NCI-H1105 treated with DMSO at 0.1 percent for 48 hours (cell line): ENCODE measurements at regions not wholly inside any gene's neighbourhood (a gene's known extent, or its start where the extent isn't known, plus 50 kb on each side); places are given as distances from the start of the nearest gene placed in this dataset.
A peak's percentile ranks its signal among the peaks of the same experiment; 100 is the strongest.
"Not testable (repeated sequence)": the region's sequence is repeated elsewhere in the genome, so short reads cannot be mapped to it uniquely, and the experiment has no call there.

Source experiments
- DNase-seq: peaks from one replicate; lab custom pipeline; 2025; lab: John Stamatoyannopoulos, UW

DNA sequence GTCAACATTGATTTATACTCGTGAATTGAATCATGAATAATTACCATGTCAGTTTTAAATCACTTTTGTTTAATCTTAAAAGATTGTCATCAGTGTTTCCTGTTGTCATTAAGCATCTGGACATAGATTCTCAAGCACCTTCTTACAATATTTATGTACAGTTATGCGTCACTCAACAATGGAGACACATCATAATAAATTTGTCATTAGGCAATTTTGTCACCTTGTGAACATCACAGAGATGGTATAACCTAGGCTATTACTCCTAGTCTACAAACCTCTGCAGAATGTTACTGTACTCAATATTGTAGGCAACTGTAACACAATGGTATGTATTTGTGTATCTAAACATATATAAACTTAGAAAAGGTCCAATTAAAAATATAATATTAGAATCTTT, 2130.9 kb upstream of the PCDH20 start:
- no peak for DNase-seq

DNA sequence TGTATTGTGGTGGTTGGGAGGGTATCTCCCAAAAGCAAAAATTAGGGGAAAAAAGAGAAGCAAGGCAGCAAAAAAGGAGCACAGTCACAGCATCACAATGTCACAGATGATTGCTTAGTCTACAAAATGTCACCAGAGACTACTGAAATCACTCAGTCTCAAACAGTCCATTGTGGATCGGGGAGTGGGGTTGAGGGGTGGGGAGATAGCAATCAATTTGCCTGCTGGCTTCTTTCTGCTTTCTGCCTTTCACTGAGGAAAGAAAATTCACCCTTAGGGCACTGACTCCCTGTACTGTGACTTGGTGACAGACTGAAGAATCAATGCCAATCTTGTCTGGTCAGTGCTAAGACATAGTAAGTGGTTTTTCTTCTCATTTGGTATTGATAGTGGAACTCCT, 2127.1 kb upstream of the PCDH20 start:
- DNase-seq, result no peak

DNA sequence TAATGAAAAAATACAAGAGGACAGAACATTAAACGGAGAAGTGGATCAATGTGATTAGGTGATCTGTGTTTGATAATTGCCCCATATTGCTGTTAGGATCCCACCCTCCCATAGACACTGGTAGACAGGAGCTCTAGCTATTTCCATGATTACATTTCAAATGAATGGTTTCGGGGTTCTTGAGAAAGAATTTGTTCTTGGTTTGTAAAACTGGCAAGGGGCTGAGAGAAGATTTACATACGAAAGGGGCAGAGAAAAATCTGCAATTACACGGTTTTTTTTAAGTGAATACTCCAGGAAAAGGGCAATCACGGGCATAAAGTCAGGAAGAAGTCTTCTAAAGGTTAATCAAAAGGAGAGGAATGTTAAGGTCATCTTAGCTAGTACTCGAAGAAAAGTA, 2125.7 kb upstream of the PCDH20 start:
- DNase-seq, result no peak

DNA sequence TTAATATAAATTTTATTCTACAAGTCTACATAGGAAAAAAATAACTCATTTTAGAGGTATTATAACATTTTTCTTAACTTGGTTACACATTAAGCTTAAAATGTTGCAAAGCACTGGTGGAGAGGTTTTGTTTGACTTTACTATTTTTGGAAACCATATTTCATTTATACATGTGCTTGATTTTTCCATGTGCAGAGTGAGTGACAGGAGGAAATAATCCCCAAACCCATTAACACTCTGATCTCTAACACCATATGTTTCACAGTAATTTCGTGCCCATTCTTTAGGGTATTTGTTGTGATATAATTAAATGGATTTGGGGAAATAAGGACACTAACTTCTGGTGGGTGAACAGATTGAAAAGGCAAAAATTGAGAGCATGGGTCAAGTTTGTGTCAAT, 2124.4 kb upstream of the PCDH20 start:
- DNase-seq, result no peak

DNA sequence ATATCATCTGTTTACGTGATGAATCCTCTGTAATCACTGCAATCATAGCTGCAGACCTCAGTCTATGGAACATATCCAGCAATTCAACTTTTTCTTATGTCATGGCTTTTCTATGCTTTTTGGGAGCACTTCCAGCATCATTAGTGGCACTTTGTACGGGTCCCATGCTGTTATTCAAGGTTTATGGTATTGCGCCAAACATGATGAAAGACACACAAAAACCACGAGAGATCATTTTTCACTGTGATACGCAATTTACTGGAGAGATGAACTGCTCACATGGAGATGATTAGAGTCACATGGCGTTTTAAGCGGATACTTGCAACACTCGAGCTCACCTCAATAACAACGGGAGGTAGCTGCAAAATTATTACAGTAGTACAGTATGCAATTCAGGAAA, 2101.7 kb upstream of the PCDH20 start:
- peak; percentile 11 for DNase-seq

DNA sequence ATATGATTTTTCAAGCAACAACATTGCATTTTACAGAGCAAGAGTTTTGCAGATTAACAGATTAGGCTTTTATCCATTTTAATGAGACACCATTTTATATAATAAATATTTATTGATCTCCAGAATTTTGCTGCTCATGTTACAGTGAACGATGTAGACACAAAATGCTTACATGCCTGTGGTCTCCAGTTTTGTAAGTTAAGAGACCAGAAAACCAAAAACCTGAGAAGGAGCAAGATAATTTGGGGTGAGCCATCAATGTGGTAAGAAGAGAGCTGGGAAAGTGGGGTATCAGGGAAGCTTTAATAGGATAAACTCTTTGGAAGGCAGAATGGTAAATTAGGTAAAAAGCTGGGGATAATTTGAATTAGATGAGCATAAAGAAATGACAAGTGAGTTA, 2100.5 kb upstream of the PCDH20 start:
- DNase-seq, result no peak

DNA sequence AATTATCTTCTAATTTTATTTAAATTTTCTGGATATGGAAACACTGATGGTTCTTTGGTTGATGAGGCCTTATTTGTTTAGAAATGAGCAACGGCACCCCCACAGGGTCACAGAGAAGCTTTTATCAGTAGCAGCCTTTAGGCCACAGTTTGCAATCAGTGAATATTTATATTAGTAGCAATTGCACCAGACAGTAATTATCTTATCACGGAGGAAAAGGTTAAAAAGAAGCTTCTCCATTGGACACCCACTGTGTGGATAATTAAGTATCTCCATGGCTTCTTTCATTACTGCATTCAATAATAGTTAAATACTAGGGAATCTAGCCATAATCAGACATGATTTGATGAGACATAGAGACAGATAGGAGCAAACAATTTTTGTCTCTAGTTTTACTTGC, 2099.2 kb upstream of the PCDH20 start:
- DNase-seq, result no peak

DNA sequence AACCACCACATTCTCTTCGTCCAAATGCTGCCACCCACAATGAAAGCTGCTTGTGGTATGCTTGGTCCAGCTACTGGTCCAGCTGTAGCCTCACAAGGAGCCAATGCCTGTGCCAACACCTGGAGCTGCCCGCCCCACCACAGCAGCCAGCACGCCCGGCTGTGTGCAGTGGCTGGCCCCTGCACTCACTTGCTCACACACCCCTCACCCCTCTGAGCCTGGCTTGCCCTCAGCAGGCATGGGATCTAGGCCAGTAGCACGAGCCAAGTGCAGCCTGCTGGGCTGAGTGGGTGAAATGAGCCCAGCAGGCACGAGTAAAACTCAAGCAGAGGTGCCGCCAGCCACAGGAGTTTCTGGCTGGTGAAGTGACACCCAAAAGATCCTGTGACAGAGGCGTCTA, 2096.4 kb upstream of the PCDH20 start:
- DNase-seq, result no peak

DNA sequence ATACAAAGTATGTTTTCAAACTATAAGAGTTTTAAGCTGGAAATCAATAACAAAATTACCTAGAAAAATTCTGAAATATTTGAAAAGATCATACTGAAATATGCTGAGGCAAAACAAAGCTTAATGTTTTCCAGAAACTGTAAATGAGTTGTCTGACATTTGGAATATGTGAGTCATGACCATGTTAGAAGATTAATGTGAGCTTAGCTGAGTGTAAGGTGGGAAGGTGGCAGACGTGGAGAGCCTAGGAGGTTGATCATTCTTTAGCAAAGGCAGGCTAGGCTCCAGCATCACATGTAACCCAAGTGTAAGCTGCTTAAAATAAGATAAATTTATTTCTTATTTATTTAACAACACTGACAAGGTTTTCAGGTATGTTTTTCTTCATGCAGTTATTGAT, 2086.1 kb upstream of the PCDH20 start:
- DNase-seq, result no peak

DNA sequence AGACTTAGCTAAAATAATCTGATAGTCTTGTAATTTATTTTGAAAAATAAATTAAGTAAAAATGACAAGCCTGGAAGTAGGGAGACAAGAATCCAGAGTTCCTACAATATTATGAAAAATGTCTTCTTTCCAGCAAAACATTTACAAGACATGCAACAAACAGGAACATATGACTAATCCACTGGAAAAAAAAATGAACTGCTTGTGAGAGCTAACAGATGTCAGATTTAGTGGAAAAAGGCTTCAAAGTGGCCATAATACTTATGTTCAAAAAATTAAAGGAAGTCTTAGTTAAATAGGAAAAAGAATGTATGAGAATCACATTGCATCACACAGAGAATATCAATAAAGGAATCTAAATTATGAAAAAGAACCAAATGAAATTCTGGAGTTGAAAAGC, 2082.0 kb upstream of the PCDH20 start:
- no peak for DNase-seq

DNA sequence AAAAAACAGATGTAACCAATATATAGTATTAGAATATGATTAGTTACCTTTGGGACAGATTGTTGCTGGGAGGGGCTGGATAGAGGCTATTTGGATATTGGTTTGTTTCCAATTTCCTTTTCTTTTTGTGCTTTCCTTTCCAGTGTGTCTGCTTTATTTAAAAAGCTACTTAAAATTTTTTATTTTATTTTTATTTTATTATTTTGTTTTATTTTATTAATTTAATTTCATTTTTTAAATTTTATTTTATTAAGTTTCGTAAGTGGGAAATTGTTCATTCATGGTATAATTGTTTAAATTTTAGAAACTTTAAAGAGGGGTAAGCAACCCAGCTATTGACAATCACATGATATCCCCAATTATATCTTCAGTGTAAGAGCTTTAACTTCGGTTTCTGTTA, 2077.0 kb upstream of the PCDH20 start:
- DNase-seq, result no peak

DNA sequence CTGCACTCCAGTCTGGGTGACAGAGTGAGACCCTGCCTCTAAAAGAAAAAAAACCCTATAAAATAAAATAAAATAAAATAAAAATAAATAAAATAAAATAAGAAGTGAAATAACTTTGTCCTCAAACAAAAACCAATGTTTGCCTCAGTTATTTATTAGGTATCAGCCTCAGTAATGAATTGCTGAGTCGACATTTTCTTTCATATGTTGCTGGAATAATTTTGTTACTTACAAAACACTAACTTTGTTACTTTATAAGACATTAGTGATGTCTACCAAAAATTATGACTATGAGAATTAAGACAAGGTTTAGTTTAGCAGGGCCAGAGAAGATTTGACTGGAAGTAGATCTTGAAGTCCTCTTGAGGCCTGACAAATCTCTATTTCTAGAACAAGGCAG, 2074.5 kb upstream of the PCDH20 start:
- DNase-seq, result no peak

DNA sequence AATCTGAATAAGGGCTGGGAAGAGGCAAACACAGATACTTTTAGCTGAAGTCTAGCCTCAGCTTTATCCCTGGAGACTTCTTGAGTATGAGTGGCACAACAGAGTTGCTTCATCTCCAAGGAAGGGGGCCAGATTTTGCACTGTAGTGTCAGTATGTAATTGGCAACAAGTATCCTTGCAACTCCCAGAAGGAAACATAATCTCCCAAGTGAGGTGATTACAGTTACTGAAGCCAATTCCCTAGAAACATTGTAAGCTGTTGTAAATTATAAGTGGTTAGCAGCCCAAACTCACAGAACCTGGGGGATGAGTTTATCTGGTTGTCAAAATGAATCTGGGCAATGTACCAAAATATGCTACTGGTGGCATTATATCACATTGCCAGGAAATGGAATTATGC, 2065.7 kb upstream of the PCDH20 start:
- DNase-seq, result peak; percentile 74

DNA sequence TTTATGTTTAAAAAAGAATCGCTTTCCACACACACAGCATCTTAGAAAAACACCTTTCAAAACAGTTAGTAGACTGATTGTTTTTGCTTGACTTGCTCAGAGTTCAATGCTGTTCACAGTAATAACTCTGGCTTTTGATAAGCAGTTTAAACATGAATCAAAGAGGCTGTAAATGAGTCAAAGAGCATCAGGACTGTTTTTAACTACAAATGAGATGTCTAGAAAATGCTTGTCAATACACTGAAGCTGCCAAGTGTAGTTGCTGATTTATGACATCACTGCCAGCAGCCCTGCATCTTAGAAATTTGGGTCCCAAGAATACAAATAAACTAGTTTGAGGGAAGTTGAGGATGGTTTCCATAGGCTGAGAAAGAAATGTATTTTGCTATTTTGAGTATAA, 2057.1 kb upstream of the PCDH20 start:
- DNase-seq, result no peak

DNA sequence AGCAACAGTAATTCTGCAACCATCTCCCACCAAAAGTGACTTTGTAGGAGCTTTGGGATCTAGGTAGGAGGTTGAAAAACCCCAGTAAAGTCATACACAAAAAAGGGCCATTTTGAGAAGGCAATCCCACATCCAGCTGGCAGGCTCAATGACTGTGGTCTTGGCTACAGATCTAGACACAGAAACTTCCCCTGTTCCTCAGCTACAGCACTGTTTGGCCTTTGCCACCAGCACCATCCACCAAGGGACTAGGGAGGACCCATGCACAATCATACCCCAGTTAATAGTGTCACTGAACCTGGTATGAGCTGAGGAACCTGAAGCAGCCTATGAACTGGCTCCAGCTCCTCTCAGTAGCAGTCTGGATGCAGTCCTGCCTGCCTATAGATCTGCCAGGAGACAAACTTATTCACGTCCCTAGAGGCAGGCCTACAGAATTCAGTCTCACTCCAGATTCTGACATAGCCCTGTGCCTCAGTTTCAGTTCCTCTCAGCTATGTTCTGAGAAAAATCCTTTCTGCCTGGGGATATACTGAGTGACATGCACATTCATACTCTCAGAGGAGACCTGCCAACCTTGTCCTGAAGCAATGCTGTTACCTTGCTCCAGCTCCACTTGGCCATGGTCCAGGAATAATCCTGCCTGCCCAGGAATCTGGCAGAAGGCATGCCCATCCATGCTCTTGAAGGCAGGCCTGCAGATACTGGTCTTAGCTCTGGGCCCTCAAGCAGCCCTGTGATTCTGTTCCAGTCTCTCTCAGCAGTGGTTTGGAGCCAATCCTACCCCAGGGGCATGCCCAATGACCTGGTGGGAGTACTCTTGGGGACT, 2048.3 kb upstream of the PCDH20 start:
- no peak for DNase-seq

DNA sequence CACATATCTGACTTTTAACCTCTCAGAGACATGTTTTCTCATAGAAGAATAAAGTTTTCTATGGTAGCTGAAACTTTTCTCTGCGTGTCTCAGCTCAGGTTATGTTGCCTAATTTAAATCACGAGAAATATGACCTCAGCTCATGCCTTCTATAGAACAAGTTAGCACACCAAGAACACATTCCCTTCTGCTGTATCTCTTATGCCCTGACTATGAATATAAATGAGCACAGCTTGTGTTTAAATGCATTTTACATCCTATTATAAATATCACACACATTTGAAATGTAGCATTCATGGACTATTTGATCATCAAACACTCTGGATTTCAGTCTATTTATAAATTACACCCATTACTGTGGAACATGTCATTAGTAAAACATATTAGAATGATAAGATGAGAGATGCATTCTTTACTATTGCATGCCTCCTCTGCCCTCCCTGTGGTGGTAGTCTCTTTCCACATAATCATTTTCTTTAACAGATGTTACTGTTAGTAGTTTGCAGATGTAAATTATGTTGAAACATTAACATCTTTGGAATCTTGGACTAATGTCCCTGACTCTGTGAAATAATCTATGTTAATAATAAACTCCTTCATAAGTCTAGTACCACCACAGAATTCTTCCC, 2044.9 kb upstream of the PCDH20 start:
- no peak for DNase-seq

DNA sequence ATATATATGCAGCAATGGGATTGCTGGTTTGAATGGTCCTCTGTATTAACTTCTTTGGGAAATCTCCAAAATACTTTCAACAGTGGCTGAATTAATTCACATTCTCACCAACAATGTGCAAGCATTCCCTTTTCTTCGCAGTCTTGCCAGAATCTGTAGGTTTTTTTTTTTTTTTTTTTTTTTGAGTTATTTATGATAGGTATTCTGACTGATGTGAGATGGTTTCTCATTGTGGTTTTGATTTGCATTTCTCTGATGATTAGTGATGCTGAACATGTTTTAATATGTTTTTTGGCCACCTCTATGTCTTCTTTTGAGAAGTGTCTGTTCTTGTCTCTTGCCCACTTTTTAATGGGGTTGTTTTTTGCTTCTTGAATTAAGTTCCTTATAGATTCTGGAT, 2041.5 kb upstream of the PCDH20 start:
- DNase-seq, result no peak

DNA sequence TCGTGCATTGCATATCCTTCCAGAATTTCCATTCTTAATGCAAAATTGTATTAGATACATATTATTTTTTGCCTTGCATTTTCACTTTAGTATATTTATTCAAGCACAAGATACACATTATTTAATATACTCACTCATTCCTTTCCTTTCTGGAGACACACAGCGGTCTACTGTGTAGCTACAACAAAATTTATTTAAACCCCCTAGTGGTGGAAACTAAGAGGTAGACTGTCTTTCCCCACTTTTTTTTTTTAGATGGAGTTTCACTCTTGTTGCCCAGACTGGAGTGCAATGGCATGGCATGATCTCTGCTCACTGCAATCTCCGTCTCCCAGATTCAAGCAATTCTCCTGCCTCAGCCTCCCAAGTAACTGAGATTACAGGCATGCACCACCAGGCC, 2040.3 kb upstream of the PCDH20 start:
- no peak for DNase-seq

DNA sequence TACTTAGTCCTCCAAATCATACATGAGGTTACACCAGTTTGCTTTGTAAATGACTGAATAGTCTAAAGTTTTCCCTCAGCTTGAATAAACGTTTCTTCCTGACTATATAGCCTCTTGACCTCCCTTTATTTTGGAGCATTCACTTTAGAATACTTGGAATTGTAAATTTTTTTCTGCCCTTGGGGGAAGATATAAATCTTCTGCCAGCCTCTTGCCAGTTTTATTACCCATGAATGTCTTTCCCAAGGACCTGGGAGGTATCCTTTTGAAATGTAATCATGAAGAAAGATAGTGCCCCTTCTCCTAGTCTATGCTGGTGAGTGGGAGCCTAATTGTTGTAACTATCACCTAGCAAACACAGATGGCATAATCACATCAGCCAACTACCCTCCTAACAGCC, 2033.9 kb upstream of the PCDH20 start:
- DNase-seq, result peak; percentile 49

DNA sequence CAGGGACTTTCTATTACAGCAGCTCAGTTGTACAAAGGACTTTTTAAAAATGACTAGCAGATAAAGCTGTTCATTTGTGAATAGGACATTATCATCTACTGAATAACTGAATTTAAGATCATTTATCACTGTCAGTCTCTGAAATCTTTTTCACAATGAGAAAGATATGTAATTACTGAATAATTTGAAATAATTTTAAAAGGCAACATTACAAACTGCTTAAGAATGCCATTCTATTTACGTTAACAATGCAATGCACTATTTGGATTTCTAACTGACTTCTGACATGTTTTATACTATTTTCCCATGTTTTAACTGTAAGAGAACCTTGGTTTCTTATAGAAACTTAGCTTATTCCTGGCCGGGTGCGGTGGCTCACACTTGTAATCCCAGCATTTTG, 2033.0 kb upstream of the PCDH20 start:
- no peak for DNase-seq

DNA sequence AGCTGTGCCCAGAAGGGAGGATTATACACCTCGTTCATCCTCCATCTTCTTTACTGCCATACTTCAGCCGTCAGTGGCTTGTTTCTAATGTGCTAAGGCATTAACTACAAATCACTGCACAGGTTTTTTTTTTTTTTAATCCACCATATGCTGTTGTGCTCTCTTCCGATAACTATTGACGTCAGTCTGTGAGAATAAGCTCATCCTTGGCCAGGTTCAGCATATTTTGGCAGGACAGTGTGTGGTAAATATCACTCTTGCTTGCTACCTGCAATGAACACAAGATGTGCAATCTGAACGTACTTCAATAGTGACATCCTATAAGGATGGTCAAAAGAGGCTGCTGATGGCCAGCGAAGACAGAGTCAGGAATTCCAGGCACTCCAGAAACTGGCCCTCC, 2030.7 kb upstream of the PCDH20 start:
- DNase-seq, result no peak

DNA sequence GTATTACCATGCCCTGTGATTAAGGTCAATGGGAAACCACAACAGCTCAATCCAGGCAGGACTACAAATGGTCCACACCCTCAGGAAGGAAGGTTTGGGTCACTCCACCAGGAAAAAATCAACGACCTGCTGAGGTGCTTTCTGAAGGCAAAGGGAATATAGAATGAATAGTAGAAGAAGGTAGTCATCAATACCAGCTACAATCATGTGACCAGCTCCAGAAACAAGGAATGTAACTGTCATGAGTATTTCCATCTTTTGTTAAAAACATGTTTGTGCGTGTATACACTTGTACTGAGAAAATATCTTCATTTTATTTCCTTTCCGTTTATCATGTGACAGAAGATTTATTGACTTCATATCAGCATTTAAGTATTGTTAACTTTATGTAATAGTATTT, 2028.6 kb upstream of the PCDH20 start:
- DNase-seq, result not testable (repeated sequence)

DNA sequence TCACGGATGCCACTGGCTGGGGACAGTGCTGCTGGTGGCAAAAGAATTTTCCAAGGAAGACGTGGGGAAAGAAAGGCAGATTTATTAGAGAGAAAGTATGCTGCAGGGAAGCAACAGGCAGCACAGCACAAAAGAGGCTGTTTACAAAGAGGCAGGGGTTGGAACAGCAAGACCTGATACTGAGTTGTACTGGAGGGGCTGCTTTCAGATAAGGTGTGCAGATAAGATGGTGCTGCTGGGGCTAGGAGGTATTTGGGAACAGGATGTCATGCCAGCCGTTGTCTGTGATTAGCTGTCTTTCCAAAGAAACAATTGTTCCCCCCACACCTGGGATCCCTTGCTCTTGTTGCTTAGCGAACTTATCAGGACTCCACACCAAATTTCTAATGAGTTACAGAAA, 2023.3 kb upstream of the PCDH20 start:
- no peak for DNase-seq

DNA sequence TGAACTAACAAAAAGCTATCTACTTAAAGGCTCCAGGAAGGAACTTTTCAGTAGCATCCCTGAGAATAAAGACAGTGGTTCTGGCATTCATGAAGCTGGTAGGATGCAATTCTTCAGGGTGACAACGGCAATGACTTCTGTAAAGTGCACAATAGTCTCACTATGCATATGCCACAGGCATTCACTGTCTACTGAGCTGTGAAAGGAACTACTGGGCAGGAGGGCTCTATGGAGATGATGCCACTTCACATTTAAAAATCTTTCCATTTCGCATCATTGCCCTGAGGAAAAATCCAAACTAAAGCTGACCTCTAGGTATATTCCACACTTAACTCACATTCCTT, 2020.6 kb upstream of the PCDH20 start:
- no peak for DNase-seq
